Keratinocyte (primary cell): ENCODE measurements at regions not wholly inside any gene's neighbourhood (a gene's known extent, or its start where the extent isn't known, plus 50 kb on each side); places are given as distances from the start of the nearest gene placed in this dataset.

ENCODE experiments used
- DNase-seq: peaks from one replicate; pipeline ENCODE4 v3.0.0-alpha.2; 2011; ENCODE audit warnings: low read depth, missing footprints, low spot score
- FAIRE-seq: peaks from 2 replicates; lab custom pipeline; 2011; peaks lifted over from hg19 to GRCh38; lab: Jason Lieb, UNC
- H2AFZ ChIP-seq: 2 replicates; pipeline ENCODE4 v1.6.0; 2012; ENCODE audit warnings: low read length, control low read depth, inconsistent platforms; ENCODE audit not compliant: control insufficient read depth
- H3K27ac ChIP-seq: 2 replicates; pipeline ENCODE4 v1.5.1; 2011; ENCODE audit warnings: low read length; ENCODE audit not compliant: control insufficient read depth, insufficient read depth
- H3K27me3 ChIP-seq: 3 replicates; pipeline ENCODE4 v1.6.0; 2011; ENCODE audit warnings: low read length; ENCODE audit not compliant: control insufficient read depth, insufficient read depth; ENCODE audit errors: extremely low read depth
- H3K36me3 ChIP-seq, 2 experiments: 2 replicates in 1 of 2; 3 replicates in 1 of 2; pipeline ENCODE4 v1.5.1; 2011; ENCODE audit warnings: low read length in 2 of 2, mild to moderate bottlenecking in 1 of 2; ENCODE audit not compliant: control insufficient read depth in 2 of 2, insufficient read depth in 2 of 2; ENCODE audit errors: extremely low read depth in 1 of 2
- H3K4me1 ChIP-seq: 3 replicates; pipeline ENCODE4 v1.5.1; 2011; ENCODE audit warnings: low read length; ENCODE audit not compliant: control insufficient read depth, insufficient read depth; ENCODE audit errors: extremely low read depth
- H3K4me2 ChIP-seq: 3 replicates; pipeline ENCODE4 v1.6.0; 2011; ENCODE audit warnings: low read depth, low read length; ENCODE audit not compliant: control insufficient read depth, insufficient read depth; ENCODE audit errors: extremely low read depth
- H3K4me3 ChIP-seq, 3 experiments: fragments of 200-600 bp in 1 of 3; sonication (generic) in 1 of 3; 2 replicates in 2 of 3; 3 replicates in 1 of 3; pipeline ENCODE4 v1.5.1; 2011 to 2016; ENCODE audit warnings: low read length in 3 of 3, mild to moderate bottlenecking in 3 of 3, control low read depth in 2 of 3, inconsistent platforms in 1 of 3, low read depth in 1 of 3, mixed read lengths in 1 of 3, mixed run types in 1 of 3, moderate library complexity in 1 of 3; ENCODE audit not compliant: control insufficient read depth in 2 of 3, insufficient read depth in 2 of 3; ENCODE audit errors: extremely low read depth in 1 of 3
- H3K79me2 ChIP-seq: 2 replicates; pipeline ENCODE4 v1.6.0; 2012; ENCODE audit warnings: low read length; ENCODE audit not compliant: control insufficient read depth, insufficient read depth
- H3K9ac ChIP-seq: 3 replicates; pipeline ENCODE4 v1.6.0; 2011; ENCODE audit warnings: low read length; ENCODE audit not compliant: control insufficient read depth, insufficient read depth; ENCODE audit errors: extremely low read depth
- H3K9me1 ChIP-seq: 3 replicates; pipeline ENCODE4 v1.6.0; 2011; ENCODE audit warnings: low read length; ENCODE audit not compliant: control insufficient read depth, insufficient read depth; ENCODE audit errors: extremely low read depth
- H3K9me3 ChIP-seq: 2 replicates; pipeline ENCODE4 v1.5.1; 2012; ENCODE audit warnings: low read depth, low read length; ENCODE audit not compliant: control insufficient read depth
- H4K20me1 ChIP-seq: 3 replicates; pipeline ENCODE4 v1.6.0; 2011; ENCODE audit warnings: low read length; ENCODE audit not compliant: control insufficient read depth, insufficient read depth; ENCODE audit errors: extremely low read depth
- CTCF ChIP-seq, 3 experiments: IDR thresholded peaks in 1 of 3; conservative IDR thresholded peaks in 1 of 3; optimal IDR thresholded peaks in 1 of 3; 2 replicates in 2 of 3; 3 replicates in 1 of 3; pipeline versions ENCODE3 to v1.5.1; 2011; ENCODE audit warnings: low read length in 3 of 3, mild to moderate bottlenecking in 3 of 3, moderate library complexity in 2 of 3, control low read depth in 1 of 3, inconsistent platforms in 1 of 3; ENCODE audit not compliant: insufficient read depth in 2 of 3; ENCODE audit errors: extremely low read depth in 1 of 3
- EZH2 ChIP-seq: IDR thresholded peaks from one replicate; pipeline ENCODE4 v1.6.1; 2012; ENCODE audit warnings: inconsistent platforms, mild to moderate bottlenecking, low read length, moderate library complexity
- dilution Hi-C: fragments of 300-500 bp; cut with MboI; formaldehyde crosslinking; loops from one replicate; pipeline ENCODE4 v1.7.0; 2020; ENCODE audit warnings: low sequenced_read_pairs; ENCODE audit not compliant: extremely low pct_ligation_motif_present

GRCh38 chr18:39072970-39073369 is 1507.4 kb upstream of the CELF4 start:
- H3K9me3 ChIP-seq, result no peaks in the 10 kb centered on the region
- no peaks in the 10 kb centered on the region for H3K27me3 ChIP-seq
- no peak overlapping the region for H3K4me2 ChIP-seq
- DNase-seq (no peak), FAIRE-seq (no peak)
- no peaks in the 10 kb centered on the region for H3K36me3 ChIP-seq
- no peaks in the 10 kb centered on the region for H4K20me1 ChIP-seq
- H3K4me3 ChIP-seq, result no peak overlapping the region
- dilution Hi-C loops, result no loop called here
- H3K79me2 ChIP-seq, result no peaks in the 10 kb centered on the region
- no peak overlapping the region for H3K9ac ChIP-seq
- no peak overlapping the region for H3K27ac ChIP-seq
- no peaks in the 10 kb centered on the region for H3K9me1 ChIP-seq
- no peak overlapping the region for H2AFZ ChIP-seq
- TF ChIP-seq CTCF (optimal IDR thresholded peaks at IDR 0.05 in 1 of 3, IDR thresholded peaks at IDR 0.05 in 1 of 3, conservative IDR thresholded peaks at IDR 0.05 in 1 of 3; ENCODE audit: extremely low read depth in 1 of 3, insufficient read depth in 2 of 3, low read length in 3 of 3) (no peak), EZH2 (no peak)
- no peaks in the 10 kb centered on the region for H3K4me1 ChIP-seq

GRCh38 chr18:39062426-39062825 is 1496.8 kb upstream of the CELF4 start:
- dilution Hi-C loops, result no loop called here
- H3K27me3 ChIP-seq, result no peaks in the 10 kb centered on the region
- no peak overlapping the region for H3K4me3 ChIP-seq
- no peak overlapping the region for H2AFZ ChIP-seq
- no peaks in the 10 kb centered on the region for H3K36me3 ChIP-seq
- no peak overlapping the region for H3K4me2 ChIP-seq
- no peak overlapping the region for H3K27ac ChIP-seq
- DNase-seq (no peak), FAIRE-seq (no peak)
- H4K20me1 ChIP-seq, result no peaks in the 10 kb centered on the region
- H3K9ac ChIP-seq, result no peak overlapping the region
- TF ChIP-seq CTCF (optimal IDR thresholded peaks at IDR 0.05 in 1 of 3, IDR thresholded peaks at IDR 0.05 in 1 of 3, conservative IDR thresholded peaks at IDR 0.05 in 1 of 3; ENCODE audit: extremely low read depth in 1 of 3, insufficient read depth in 2 of 3, low read length in 3 of 3) (no peak), EZH2 (no peak)
- H3K4me1 ChIP-seq, result peaks cover 9% of the 10 kb centered on the region
- H3K79me2 ChIP-seq, result no peaks in the 10 kb centered on the region
- H3K9me1 ChIP-seq, result no peaks in the 10 kb centered on the region
- no peaks in the 10 kb centered on the region for H3K9me3 ChIP-seq
